DND-41 (cell line): ENCODE measurements at regions not wholly inside any gene's neighbourhood (a gene's known extent, or its start where the extent isn't known, plus 50 kb on each side); places are given as distances from the start of the nearest gene placed in this dataset.

ENCODE experiments used
- CTCF ChIP-seq: IDR thresholded peaks from 2 replicates; pipeline ENCODE4 v1.5.1; 2012; ENCODE audit warnings: borderline replicate concordance, low read length, moderate library complexity, mild to moderate bottlenecking; ENCODE audit not compliant: poor library complexity, severe bottlenecking; ENCODE audit errors: extremely low read depth
- EZH2 ChIP-seq: IDR thresholded peaks from 3 replicates; pipeline ENCODE4 v1.6.1; 2012; ENCODE audit warnings: borderline replicate concordance, low read depth, mild to moderate bottlenecking, moderate library complexity, low read length, inconsistent platforms; ENCODE audit not compliant: severe bottlenecking

GRCh38 chr6:98343797-98344196 lies 490.6 kb upstream of the POU3F2 start:
- TF ChIP-seq CTCF (no peak), EZH2 (no peak)
